Keratinocyte (primary cell): ENCODE measurements at regions not wholly inside any gene's neighbourhood (a gene's known extent, or its start where the extent isn't known, plus 50 kb on each side); places are given as distances from the start of the nearest gene placed in this dataset.

ENCODE experiments used
- DNase-seq: peaks from one replicate; pipeline ENCODE4 v3.0.0-alpha.2; 2011; ENCODE audit warnings: low read depth, missing footprints, low spot score
- FAIRE-seq: peaks from 2 replicates; lab custom pipeline; 2011; peaks lifted over from hg19 to GRCh38; lab: Jason Lieb, UNC
- H2AFZ ChIP-seq: 2 replicates; pipeline ENCODE4 v1.6.0; 2012; ENCODE audit warnings: low read length, control low read depth, inconsistent platforms; ENCODE audit not compliant: control insufficient read depth
- H3K27ac ChIP-seq: 2 replicates; pipeline ENCODE4 v1.5.1; 2011; ENCODE audit warnings: low read length; ENCODE audit not compliant: control insufficient read depth, insufficient read depth
- H3K27me3 ChIP-seq: 3 replicates; pipeline ENCODE4 v1.6.0; 2011; ENCODE audit warnings: low read length; ENCODE audit not compliant: control insufficient read depth, insufficient read depth; ENCODE audit errors: extremely low read depth
- H3K36me3 ChIP-seq, 2 experiments: 2 replicates in 1 of 2; 3 replicates in 1 of 2; pipeline ENCODE4 v1.5.1; 2011; ENCODE audit warnings: low read length in 2 of 2, mild to moderate bottlenecking in 1 of 2; ENCODE audit not compliant: control insufficient read depth in 2 of 2, insufficient read depth in 2 of 2; ENCODE audit errors: extremely low read depth in 1 of 2
- H3K4me1 ChIP-seq: 3 replicates; pipeline ENCODE4 v1.5.1; 2011; ENCODE audit warnings: low read length; ENCODE audit not compliant: control insufficient read depth, insufficient read depth; ENCODE audit errors: extremely low read depth
- H3K4me2 ChIP-seq: 3 replicates; pipeline ENCODE4 v1.6.0; 2011; ENCODE audit warnings: low read depth, low read length; ENCODE audit not compliant: control insufficient read depth, insufficient read depth; ENCODE audit errors: extremely low read depth
- H3K4me3 ChIP-seq, 3 experiments: fragments of 200-600 bp in 1 of 3; sonication (generic) in 1 of 3; 2 replicates in 2 of 3; 3 replicates in 1 of 3; pipeline ENCODE4 v1.5.1; 2011 to 2016; ENCODE audit warnings: low read length in 3 of 3, mild to moderate bottlenecking in 3 of 3, control low read depth in 2 of 3, inconsistent platforms in 1 of 3, low read depth in 1 of 3, mixed read lengths in 1 of 3, mixed run types in 1 of 3, moderate library complexity in 1 of 3; ENCODE audit not compliant: control insufficient read depth in 2 of 3, insufficient read depth in 2 of 3; ENCODE audit errors: extremely low read depth in 1 of 3
- H3K79me2 ChIP-seq: 2 replicates; pipeline ENCODE4 v1.6.0; 2012; ENCODE audit warnings: low read length; ENCODE audit not compliant: control insufficient read depth, insufficient read depth
- H3K9ac ChIP-seq: 3 replicates; pipeline ENCODE4 v1.6.0; 2011; ENCODE audit warnings: low read length; ENCODE audit not compliant: control insufficient read depth, insufficient read depth; ENCODE audit errors: extremely low read depth
- H3K9me1 ChIP-seq: 3 replicates; pipeline ENCODE4 v1.6.0; 2011; ENCODE audit warnings: low read length; ENCODE audit not compliant: control insufficient read depth, insufficient read depth; ENCODE audit errors: extremely low read depth
- H3K9me3 ChIP-seq: 2 replicates; pipeline ENCODE4 v1.5.1; 2012; ENCODE audit warnings: low read depth, low read length; ENCODE audit not compliant: control insufficient read depth
- H4K20me1 ChIP-seq: 3 replicates; pipeline ENCODE4 v1.6.0; 2011; ENCODE audit warnings: low read length; ENCODE audit not compliant: control insufficient read depth, insufficient read depth; ENCODE audit errors: extremely low read depth
- CTCF ChIP-seq, 3 experiments: IDR thresholded peaks in 1 of 3; conservative IDR thresholded peaks in 1 of 3; optimal IDR thresholded peaks in 1 of 3; 2 replicates in 2 of 3; 3 replicates in 1 of 3; pipeline versions ENCODE3 to v1.5.1; 2011; ENCODE audit warnings: low read length in 3 of 3, mild to moderate bottlenecking in 3 of 3, moderate library complexity in 2 of 3, control low read depth in 1 of 3, inconsistent platforms in 1 of 3; ENCODE audit not compliant: insufficient read depth in 2 of 3; ENCODE audit errors: extremely low read depth in 1 of 3
- EZH2 ChIP-seq: IDR thresholded peaks from one replicate; pipeline ENCODE4 v1.6.1; 2012; ENCODE audit warnings: inconsistent platforms, mild to moderate bottlenecking, low read length, moderate library complexity
- dilution Hi-C: fragments of 300-500 bp; cut with MboI; formaldehyde crosslinking; loops from one replicate; pipeline ENCODE4 v1.7.0; 2020; ENCODE audit warnings: low sequenced_read_pairs; ENCODE audit not compliant: extremely low pct_ligation_motif_present

GRCh38 chr1:187716160-187716559, 887.4 kb downstream of the PLA2G4A start:
- FAIRE-seq (no peak), DNase-seq (no peak)
- H3K4me1 ChIP-seq = no peaks in the 10 kb centered on the region
- no peak overlapping the region for H3K4me3 ChIP-seq
- no peaks in the 10 kb centered on the region for H4K20me1 ChIP-seq
- H3K9me1 ChIP-seq = no peaks in the 10 kb centered on the region
- no peak overlapping the region for H3K4me2 ChIP-seq
- H3K27me3 ChIP-seq = no peaks in the 10 kb centered on the region
- no peak overlapping the region for H3K27ac ChIP-seq
- no peak for TF ChIP-seq EZH2
- no peak for TF ChIP-seq CTCF (optimal IDR thresholded peaks at IDR 0.05 in 1 of 3, IDR thresholded peaks at IDR 0.05 in 1 of 3, conservative IDR thresholded peaks at IDR 0.05 in 1 of 3; ENCODE audit: extremely low read depth in 1 of 3, insufficient read depth in 2 of 3, low read length in 3 of 3)
- no peak overlapping the region for H3K9ac ChIP-seq
- no peak overlapping the region for H2AFZ ChIP-seq
- dilution Hi-C loops = no loop called here
- no peaks in the 10 kb centered on the region for H3K79me2 ChIP-seq
- H3K36me3 ChIP-seq = no peaks in the 10 kb centered on the region
- no peaks in the 10 kb centered on the region for H3K9me3 ChIP-seq

- Histone ChIP-seq H3K36me3 (no peaks in the 10 kb centered on the region), H3K79me2 (no peaks in the 10 kb centered on the region), H3K9me3 (no peaks in the 10 kb centered on the region), H4K20me1 (no peaks in the 10 kb centered on the region), H2AFZ (no peak overlapping the region), H3K4me1 (no peaks in the 10 kb centered on the region), H3K27ac (no peak overlapping the region), H3K4me3 (no peak overlapping the region), H3K9me1 (no peaks in the 10 kb centered on the region), H3K4me2 (no peak overlapping the region), H3K27me3 (no peaks in the 10 kb centered on the region), H3K9ac (no peak overlapping the region)
- dilution Hi-C loops = no loop called here
- no peak for FAIRE-seq
- no peak for DNase-seq
- no peak for TF ChIP-seq EZH2
- no peak for TF ChIP-seq CTCF (optimal IDR thresholded peaks at IDR 0.05 in 1 of 3, IDR thresholded peaks at IDR 0.05 in 1 of 3, conservative IDR thresholded peaks at IDR 0.05 in 1 of 3; ENCODE audit: extremely low read depth in 1 of 3, insufficient read depth in 2 of 3, low read length in 3 of 3)
Measured at GRCh38 chr1:187718527-187718926, 889.8 kb downstream of the PLA2G4A start.
